Neural progenitor cell (in vitro differentiated cells): ENCODE measurements at regions not wholly inside any gene's neighbourhood (a gene's known extent, or its start where the extent isn't known, plus 50 kb on each side); places are given as distances from the start of the nearest gene placed in this dataset.

Experiments used
- DNase-seq: peaks from one replicate; pipeline ENCODE4 v3.0.0-alpha.2; 2016; ENCODE audit warnings: low spot score
- H2AFZ ChIP-seq: fragments of 200-600 bp; sonication (generic); replicated peaks from 2 replicates; pipeline ENCODE4 v1.6.1; 2016; ENCODE audit warnings: antibody characterized with exemption
- H3F3A ChIP-seq: fragments of 200-600 bp; sonication (generic); 2 replicates; pipeline ENCODE4 v1.6.1; 2016; ENCODE audit warnings: antibody characterized with exemption, low read depth
- H3K27ac ChIP-seq: fragments of 200-600 bp; sonication (generic); 2 replicates; pipeline ENCODE4 v1.5.1; 2016; ENCODE audit warnings: mild to moderate bottlenecking
- H3K27me3 ChIP-seq: fragments of 200-600 bp; sonication (generic); 2 replicates; pipeline ENCODE4 v1.6.1; 2016; ENCODE audit warnings: mild to moderate bottlenecking, moderate library complexity
- H3K36me3 ChIP-seq: fragments of 200-600 bp; sonication (generic); 2 replicates; pipeline ENCODE4 v1.5.1; 2016
- H3K4me1 ChIP-seq: fragments of 200-600 bp; sonication (generic); 2 replicates; pipeline ENCODE4 v1.6.1; 2016; ENCODE audit warnings: mixed run types
- H3K4me2 ChIP-seq: fragments of 200-600 bp; sonication (generic); 2 replicates; pipeline ENCODE4 v1.6.1; 2016
- H3K4me3 ChIP-seq: fragments of 200-600 bp; sonication (generic); 2 replicates; pipeline ENCODE4 v1.5.1; 2016
- H3K79me2 ChIP-seq: fragments of 200-600 bp; sonication (generic); 2 replicates; pipeline ENCODE4 v1.6.1; 2016; ENCODE audit warnings: low read depth
- H3K9ac ChIP-seq: fragments of 200-600 bp; sonication (generic); 2 replicates; pipeline ENCODE4 v1.6.1; 2016
- H3K9me3 ChIP-seq: fragments of 200-600 bp; sonication (generic); 2 replicates; pipeline ENCODE4 v1.5.1; 2016; ENCODE audit warnings: low read depth
- H4K20me1 ChIP-seq: fragments of 200-600 bp; sonication (generic); 2 replicates; pipeline ENCODE4 v1.6.1; 2016; ENCODE audit warnings: low read depth
- H3K27ac Mint-ChIP-seq: 3 replicates; pipeline ENCODE4 v1.8.0; 2021; ENCODE audit warnings: mixed read lengths
- H3K27me3 Mint-ChIP-seq: 2 replicates; pipeline ENCODE4 v1.8.0; 2022; ENCODE audit warnings: low read depth, mild to moderate bottlenecking, inconsistent platforms, moderate library complexity, mixed read lengths; ENCODE audit not compliant: insufficient read depth
- H3K36me3 Mint-ChIP-seq: 3 replicates; pipeline ENCODE4 v1.8.0; 2021; ENCODE audit warnings: mixed read lengths
- H3K4me1 Mint-ChIP-seq: 3 replicates; pipeline ENCODE4 v1.8.0; 2021; ENCODE audit warnings: mixed read lengths
- H3K4me3 Mint-ChIP-seq: 3 replicates; pipeline ENCODE4 v1.8.0; 2021; ENCODE audit warnings: mild to moderate bottlenecking, moderate library complexity, mixed read lengths
- H3K9me3 Mint-ChIP-seq: 3 replicates; pipeline ENCODE4 v1.8.0; 2020; ENCODE audit warnings: mixed read lengths
- CTCF ChIP-seq: fragments of 200-600 bp; sonication (generic); IDR thresholded peaks from 2 replicates; pipeline ENCODE4 v1.5.1; 2017; ENCODE audit warnings: antibody characterized with exemption, mild to moderate bottlenecking
- EZH2 ChIP-seq: fragments of 200-600 bp; sonication (generic); IDR thresholded peaks from 2 replicates; pipeline ENCODE4 v1.6.1; 2017; ENCODE audit warnings: antibody characterized with exemption, mild to moderate bottlenecking, moderate library complexity
- EZH2phosphoT487 ChIP-seq: fragments of 200-600 bp; sonication (generic); IDR thresholded peaks from 2 replicates; pipeline ENCODE4 v1.6.1; 2017; ENCODE audit warnings: antibody characterized with exemption

GRCh38 chr20:51995551-51995951 is 193.2 kb upstream of the SALL4 start:
- Histone ChIP-seq H3K79me2 (no peaks in the 10 kb centered on the region), H3K9me3 (no peaks in the 10 kb centered on the region), H3K9ac (no peak overlapping the region), H3K4me3 (no peak overlapping the region), H3K27ac (no peak overlapping the region), H3F3A (peaks cover 5% of the 10 kb centered on the region), H3K4me1 (peaks cover 5% of the 10 kb centered on the region), H3K27me3 (no peaks in the 10 kb centered on the region), H3K4me2 (no peak overlapping the region), H4K20me1 (no peaks in the 10 kb centered on the region), H3K36me3 (no peaks in the 10 kb centered on the region), H2AFZ (no peak overlapping the region)
- peaks cover 9% of the 10 kb centered on the region for H3K4me1 Mint-ChIP-seq
- H3K27ac Mint-ChIP-seq: no peak overlapping the region
- H3K27me3 Mint-ChIP-seq: peaks cover 6% of the 10 kb centered on the region
- TF ChIP-seq EZH2: no peak
- no peak for TF ChIP-seq EZH2phosphoT487
- no peak for TF ChIP-seq CTCF
- H3K9me3 Mint-ChIP-seq: peaks cover 9% of the 10 kb centered on the region
- no peak for DNase-seq
- H3K36me3 Mint-ChIP-seq: no peaks in the 10 kb centered on the region
- no peak overlapping the region for H3K4me3 Mint-ChIP-seq

- peaks cover 9% of the 10 kb centered on the region for H3K4me1 Mint-ChIP-seq
- Histone ChIP-seq H3F3A (peaks cover 5% of the 10 kb centered on the region), H4K20me1 (no peaks in the 10 kb centered on the region), H3K9me3 (no peaks in the 10 kb centered on the region), H3K27ac (peak overlapping the region; percentile 21), H3K79me2 (no peaks in the 10 kb centered on the region), H3K4me3 (no peak overlapping the region), H3K27me3 (no peaks in the 10 kb centered on the region), H3K4me1 (peaks cover 5% of the 10 kb centered on the region), H3K9ac (no peak overlapping the region), H3K4me2 (no peak overlapping the region), H3K36me3 (no peaks in the 10 kb centered on the region), H2AFZ (no peak overlapping the region)
- DNase-seq: peak; percentile 14
- peaks cover 6% of the 10 kb centered on the region for H3K27me3 Mint-ChIP-seq
- H3K9me3 Mint-ChIP-seq: peaks cover 9% of the 10 kb centered on the region
- TF ChIP-seq CTCF: no peak
- TF ChIP-seq EZH2phosphoT487: no peak
- no peak for TF ChIP-seq EZH2
- no peaks in the 10 kb centered on the region for H3K36me3 Mint-ChIP-seq
- H3K27ac Mint-ChIP-seq: peak overlapping the region; percentile 17
- H3K4me3 Mint-ChIP-seq: no peak overlapping the region
Observed at GRCh38 chr20:51994751-51995417, 192.6 kb upstream of the SALL4 start.

GRCh38 chr20:51987812-51988211 is 185.5 kb upstream of the SALL4 start:
- TF ChIP-seq EZH2phosphoT487: no peak
- no peak for TF ChIP-seq EZH2
- TF ChIP-seq CTCF: no peak
- no peaks in the 10 kb centered on the region for H3K4me1 ChIP-seq
- H4K20me1 ChIP-seq: no peaks in the 10 kb centered on the region
- no peak overlapping the region for H3K4me2 ChIP-seq
- H3F3A ChIP-seq: no peaks in the 10 kb centered on the region
- Mint-ChIP-seq H3K27me3 (no peaks in the 10 kb centered on the region), H3K4me3 (no peak overlapping the region), H3K36me3 (no peaks in the 10 kb centered on the region), H3K4me1 (peaks cover 12% of the 10 kb centered on the region), H3K27ac (no peak overlapping the region), H3K9me3 (peaks cover 2% of the 10 kb centered on the region)
- H3K27ac ChIP-seq: no peak overlapping the region
- no peak for DNase-seq
- H3K9me3 ChIP-seq: no peaks in the 10 kb centered on the region
- no peaks in the 10 kb centered on the region for H3K36me3 ChIP-seq
- no peaks in the 10 kb centered on the region for H3K27me3 ChIP-seq
- no peak overlapping the region for H3K9ac ChIP-seq
- no peak overlapping the region for H2AFZ ChIP-seq
- H3K4me3 ChIP-seq: no peak overlapping the region
- no peaks in the 10 kb centered on the region for H3K79me2 ChIP-seq
